ENCODE measurements at regions not wholly inside any gene's neighbourhood (a gene's known extent, or its start where the extent isn't known, plus 50 kb on each side); places are given as distances from the start of the nearest gene placed in this dataset.

DNA sequence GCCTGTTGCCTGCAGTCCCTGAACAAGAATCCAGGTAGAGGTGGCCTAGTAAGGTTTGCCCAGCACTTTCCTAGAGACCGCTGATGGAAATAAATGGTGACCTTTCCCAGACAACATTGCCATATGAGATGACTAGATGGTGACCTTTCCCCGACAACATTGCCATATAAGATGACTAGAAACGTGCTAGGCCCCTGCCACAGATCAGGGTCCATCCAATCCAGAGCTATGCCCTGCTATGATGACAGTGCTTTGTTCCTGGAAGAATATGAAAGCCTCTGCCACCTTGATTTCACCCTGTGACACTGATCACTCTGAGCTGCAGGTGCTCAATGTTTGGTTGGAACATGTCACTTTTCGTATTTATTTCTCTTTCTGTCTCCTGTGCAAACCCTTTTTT, 133.8 kb upstream of the SPTLC3 start:
- H4K20me1 ChIP-seq (replicated peaks; ENCODE audit: control insufficient read depth, insufficient read depth, low read length), result no peaks in the 10 kb centered on the region
- H3K27me3 ChIP-seq (ENCODE audit: control insufficient read depth in 2 of 2, insufficient read depth in 2 of 2, low read length in 2 of 2), result no peaks in the 10 kb centered on the region
- FAIRE-seq (no peak), ATAC-seq (no peak), DNase-seq (ENCODE audit: extremely low read depth in 1 of 4, low spot score in 3 of 4) (no peak)
- ChIA-PET POLR2A (no interaction called here), CTCF (ENCODE audit: low intra/inter-chr PET ratio) (no interaction called here)
- H3K9me1 ChIP-seq (ENCODE audit: control insufficient read depth, insufficient read depth, low read length), result no peaks in the 10 kb centered on the region
- H3K79me2 ChIP-seq (ENCODE audit: control insufficient read depth, insufficient read depth, low read length), result no peaks in the 10 kb centered on the region
- BruUV-seq (replicated peaks), result no TSS peak
- no peak overlapping the region for H3K4me2 ChIP-seq (ENCODE audit: insufficient read depth, low read length)
- no peak overlapping the region for H3K27ac ChIP-seq (ENCODE audit: extremely low read depth, low read depth, low read length)
- no peaks in the 10 kb centered on the region for H3K4me1 ChIP-seq (replicated peaks in 1 of 2; ENCODE audit: control insufficient read depth in 2 of 2, insufficient read depth in 2 of 2, low read length in 2 of 2)
- no peak overlapping the region for H3K9ac ChIP-seq (ENCODE audit: insufficient read depth in 1 of 2, low read depth in 2 of 2, low read length in 2 of 2)
- H3K36me3 ChIP-seq (ENCODE audit: control insufficient read depth, insufficient read depth, low read length), result no peaks in the 10 kb centered on the region
- intact Hi-C loops (cut with micrococcal nuclease) (no loop called here), in situ Hi-C loops (cut with MboI) (no loop called here)
- TF ChIP-seq TOE1 (IDR thresholded peaks at IDR 0.05; ENCODE audit: borderline replicate concordance), result no peak
- no peak for TF ChIP-seq TOE1 (CRISPR knock-in tag; IDR thresholded peaks at IDR 0.05; ENCODE audit: borderline replicate concordance, low read depth)
- no peak for TF ChIP-seq PHF8 (IDR thresholded peaks at IDR 0.05; ENCODE audit: borderline replicate concordance, low read length)
- no peak for TF ChIP-seq ZNF311 (CRISPR knock-in tag; IDR thresholded peaks at IDR 0.05)
- TF ChIP-seq ZNF696 (CRISPR knock-in tag; conservative IDR thresholded peaks at IDR 0.05), result no peak
- no peak for TF ChIP-seq HEY1 (CRISPR knock-in tag; IDR thresholded peaks at IDR 0.05; ENCODE audit: borderline replicate concordance)
- TF ChIP-seq RBBP5 (IDR thresholded peaks at IDR 0.05; ENCODE audit: borderline replicate concordance, insufficient read depth, low read length, poor library complexity, severe bottlenecking), result no peak
- TF ChIP-seq GATAD2B (IDR thresholded peaks at IDR 0.05; ENCODE audit: borderline replicate concordance), result no peak
- TF ChIP-seq SIN3A (IDR thresholded peaks at IDR 0.05; ENCODE audit: borderline replicate concordance in 2 of 2, control insufficient read depth in 1 of 2, low read depth in 2 of 2, low read length in 2 of 2), result no peak
- no peak for TF ChIP-seq NCOR1 (IDR thresholded peaks at IDR 0.05)
- no peak for TF ChIP-seq ZNF134 (CRISPR knock-in tag; conservative IDR thresholded peaks at IDR 0.05)
- no peak for TF ChIP-seq HDAC3 (IDR thresholded peaks at IDR 0.05; ENCODE audit: borderline replicate concordance, partially characterized antibody)
- TF ChIP-seq MTA3 (IDR thresholded peaks at IDR 0.05; ENCODE audit: borderline replicate concordance), result no peak
- TF ChIP-seq, protein P1, sequence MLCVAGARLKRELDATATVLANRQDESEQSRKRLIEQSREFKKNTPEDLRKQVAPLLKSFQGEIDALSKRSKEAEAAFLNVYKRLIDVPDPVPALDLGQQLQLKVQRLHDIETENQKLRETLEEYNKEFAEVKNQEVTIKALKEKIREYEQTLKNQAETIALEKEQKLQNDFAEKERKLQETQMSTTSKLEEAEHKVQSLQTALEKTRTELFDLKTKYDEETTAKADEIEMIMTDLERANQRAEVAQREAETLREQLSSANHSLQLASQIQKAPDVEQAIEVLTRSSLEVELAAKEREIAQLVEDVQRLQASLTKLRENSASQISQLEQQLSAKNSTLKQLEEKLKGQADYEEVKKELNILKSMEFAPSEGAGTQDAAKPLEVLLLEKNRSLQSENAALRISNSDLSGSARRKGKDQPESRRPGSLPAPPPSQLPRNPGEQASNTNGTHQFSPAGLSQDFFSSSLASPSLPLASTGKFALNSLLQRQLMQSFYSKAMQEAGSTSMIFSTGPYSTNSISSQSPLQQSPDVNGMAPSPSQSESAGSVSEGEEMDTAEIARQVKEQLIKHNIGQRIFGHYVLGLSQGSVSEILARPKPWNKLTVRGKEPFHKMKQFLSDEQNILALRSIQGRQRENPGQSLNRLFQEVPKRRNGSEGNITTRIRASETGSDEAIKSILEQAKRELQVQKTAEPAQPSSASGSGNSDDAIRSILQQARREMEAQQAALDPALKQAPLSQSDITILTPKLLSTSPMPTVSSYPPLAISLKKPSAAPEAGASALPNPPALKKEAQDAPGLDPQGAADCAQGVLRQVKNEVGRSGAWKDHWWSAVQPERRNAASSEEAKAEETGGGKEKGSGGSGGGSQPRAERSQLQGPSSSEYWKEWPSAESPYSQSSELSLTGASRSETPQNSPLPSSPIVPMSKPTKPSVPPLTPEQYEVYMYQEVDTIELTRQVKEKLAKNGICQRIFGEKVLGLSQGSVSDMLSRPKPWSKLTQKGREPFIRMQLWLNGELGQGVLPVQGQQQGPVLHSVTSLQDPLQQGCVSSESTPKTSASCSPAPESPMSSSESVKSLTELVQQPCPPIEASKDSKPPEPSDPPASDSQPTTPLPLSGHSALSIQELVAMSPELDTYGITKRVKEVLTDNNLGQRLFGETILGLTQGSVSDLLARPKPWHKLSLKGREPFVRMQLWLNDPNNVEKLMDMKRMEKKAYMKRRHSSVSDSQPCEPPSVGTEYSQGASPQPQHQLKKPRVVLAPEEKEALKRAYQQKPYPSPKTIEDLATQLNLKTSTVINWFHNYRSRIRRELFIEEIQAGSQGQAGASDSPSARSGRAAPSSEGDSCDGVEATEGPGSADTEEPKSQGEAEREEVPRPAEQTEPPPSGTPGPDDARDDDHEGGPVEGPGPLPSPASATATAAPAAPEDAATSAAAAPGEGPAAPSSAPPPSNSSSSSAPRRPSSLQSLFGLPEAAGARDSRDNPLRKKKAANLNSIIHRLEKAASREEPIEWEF (CRISPR knock-in tag; IDR thresholded peaks at IDR 0.05), result no peak
- no peak overlapping the region for H2AFZ ChIP-seq (ENCODE audit: low read depth, low read length)
- H3K9me3 ChIP-seq (replicated peaks; ENCODE audit: control insufficient read depth, insufficient read depth, low read depth, low read length), result 0 out of 2 replicates have a peak, but pooled peaks cover 1% of the 10 kb centered on the region
- no peak overlapping the region for H3K4me3 ChIP-seq
- 0% methylated on average over 4 of the region's 4 CpGs for WGBS (ENCODE audit: insufficient coverage, low coverage, missing lambda C conversion rate)
